Thyroid gland (tissue), 4 donors: ENCODE measurements at regions not wholly inside any gene's neighbourhood (a gene's known extent, or its start where the extent isn't known, plus 50 kb on each side); places are given as distances from the start of the nearest gene placed in this dataset.

Source experiments
- POLR2A ChIP-seq, 2 donors: fragments of 450-650 bp; IDR thresholded peaks; one replicate each; pipeline ENCODE4 v1.6.1; 2017; ENCODE audit warnings: antibody characterized with exemption in 2 of 2, mild to moderate bottlenecking in 2 of 2, moderate library complexity in 1 of 2
- TF ChIP-seq, protein P1 (sequence below), 6 experiments: fragments of 200-600 bp in 3 of 6; fragments of 450-650 bp in 3 of 6; sonication (generic) in 3 of 6; IDR thresholded peaks; one replicate each; pipeline ENCODE4 v1.5.1; 2016 to 2019; ENCODE audit warnings: antibody characterized with exemption in 6 of 6, mild to moderate bottlenecking in 2 of 6, inconsistent platforms in 1 of 6, moderate library complexity in 1 of 6

DNA sequence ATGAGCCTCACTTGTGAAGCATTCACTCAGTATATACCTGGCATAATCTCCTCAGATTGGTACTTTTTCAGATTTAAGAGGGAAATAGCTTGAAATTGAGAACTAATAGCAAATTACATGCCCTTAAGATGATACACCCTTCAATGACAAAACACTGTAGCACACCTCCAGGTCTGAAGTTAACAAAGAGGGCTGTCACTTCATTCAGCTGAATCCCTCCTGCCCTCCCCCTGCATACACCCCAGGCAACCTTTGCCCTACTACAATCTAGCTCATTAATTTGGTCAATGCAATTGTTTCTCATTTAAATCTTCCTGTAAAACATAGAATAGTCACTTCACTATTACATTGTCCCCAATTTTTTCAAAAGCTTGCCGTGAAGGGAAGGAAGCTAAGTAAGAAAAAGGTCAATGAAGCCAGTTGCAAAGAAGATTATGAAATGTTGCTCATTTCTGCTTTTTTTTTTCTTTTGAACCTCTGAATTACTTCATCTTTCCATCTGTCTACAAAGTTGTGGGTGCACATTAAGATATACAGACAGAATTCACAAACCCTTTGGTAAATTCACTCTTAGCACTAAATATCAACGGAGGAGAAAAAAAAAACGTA lies 294.8 kb upstream of the PTGER4 start:
- TF ChIP-seq, protein P1, sequence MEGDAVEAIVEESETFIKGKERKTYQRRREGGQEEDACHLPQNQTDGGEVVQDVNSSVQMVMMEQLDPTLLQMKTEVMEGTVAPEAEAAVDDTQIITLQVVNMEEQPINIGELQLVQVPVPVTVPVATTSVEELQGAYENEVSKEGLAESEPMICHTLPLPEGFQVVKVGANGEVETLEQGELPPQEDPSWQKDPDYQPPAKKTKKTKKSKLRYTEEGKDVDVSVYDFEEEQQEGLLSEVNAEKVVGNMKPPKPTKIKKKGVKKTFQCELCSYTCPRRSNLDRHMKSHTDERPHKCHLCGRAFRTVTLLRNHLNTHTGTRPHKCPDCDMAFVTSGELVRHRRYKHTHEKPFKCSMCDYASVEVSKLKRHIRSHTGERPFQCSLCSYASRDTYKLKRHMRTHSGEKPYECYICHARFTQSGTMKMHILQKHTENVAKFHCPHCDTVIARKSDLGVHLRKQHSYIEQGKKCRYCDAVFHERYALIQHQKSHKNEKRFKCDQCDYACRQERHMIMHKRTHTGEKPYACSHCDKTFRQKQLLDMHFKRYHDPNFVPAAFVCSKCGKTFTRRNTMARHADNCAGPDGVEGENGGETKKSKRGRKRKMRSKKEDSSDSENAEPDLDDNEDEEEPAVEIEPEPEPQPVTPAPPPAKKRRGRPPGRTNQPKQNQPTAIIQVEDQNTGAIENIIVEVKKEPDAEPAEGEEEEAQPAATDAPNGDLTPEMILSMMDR (IDR thresholded peaks at IDR 0.05) = no peak
- no peak for TF ChIP-seq POLR2A (IDR thresholded peaks at IDR 0.05)
